Colonic mucosa (tissue), 4 donors: ENCODE measurements at regions not wholly inside any gene's neighbourhood (a gene's known extent, or its start where the extent isn't known, plus 50 kb on each side); places are given as distances from the start of the nearest gene placed in this dataset.

Experiments
- DNase-seq: peaks from one replicate; pipeline ENCODE4 v3.0.0-alpha.2; 2020
- H3K27ac ChIP-seq: fragments of 200-600 bp; one replicate; pipeline ENCODE4 v1.8.0; 2021
- H3K27me3 ChIP-seq: fragments of 200-600 bp; one replicate; pipeline ENCODE4 v1.8.0; 2021
- H3K36me3 ChIP-seq: fragments of 200-600 bp; one replicate; pipeline ENCODE4 v1.8.0; 2021
- H3K4me1 ChIP-seq: fragments of 200-600 bp; one replicate; pipeline ENCODE4 v1.8.0; 2021; ENCODE audit warnings: mild to moderate bottlenecking
- H3K4me3 ChIP-seq: fragments of 200-600 bp; one replicate; pipeline ENCODE4 v1.8.0; 2021
- H3K9ac ChIP-seq, 2 donors: one replicate each; pipeline ENCODE4 v1.7.0; 2013; ENCODE audit warnings: control low read depth in 2 of 2, low read depth in 2 of 2, low read length in 2 of 2
- H3K9me3 ChIP-seq: fragments of 200-600 bp; one replicate; pipeline ENCODE4 v1.8.0; 2021
- CTCF ChIP-seq: fragments of 200-600 bp; IDR thresholded peaks from one replicate; pipeline ENCODE4 v1.8.0; 2022; ENCODE audit warnings: antibody characterized with exemption, mild to moderate bottlenecking
- intact Hi-C: fragments of 100-400 bp; cut with DNase I; formaldehyde crosslinking; loops from one replicate; pipeline ENCODE4 v1.14.1; 2022
- donor health status: healthy.
- donor health status: DM: no; HTN: no; CAD: no.
- donor health status: DM: no; HTN: no; CAD: no.

GRCh38 chr4:42747971-42748370, 91.1 kb upstream of the ATP8A1 start:
- intact Hi-C loops = no loop called here
- Histone ChIP-seq H3K9ac (no peak overlapping the region), H3K36me3 (no peaks in the 10 kb centered on the region), H3K4me1 (no peaks in the 10 kb centered on the region), H3K4me3 (no peak overlapping the region), H3K27me3 (no peaks in the 10 kb centered on the region), H3K27ac (no peak overlapping the region), H3K9me3 (no peaks in the 10 kb centered on the region)
- no peak for TF ChIP-seq CTCF
- no peak for DNase-seq

DNA sequence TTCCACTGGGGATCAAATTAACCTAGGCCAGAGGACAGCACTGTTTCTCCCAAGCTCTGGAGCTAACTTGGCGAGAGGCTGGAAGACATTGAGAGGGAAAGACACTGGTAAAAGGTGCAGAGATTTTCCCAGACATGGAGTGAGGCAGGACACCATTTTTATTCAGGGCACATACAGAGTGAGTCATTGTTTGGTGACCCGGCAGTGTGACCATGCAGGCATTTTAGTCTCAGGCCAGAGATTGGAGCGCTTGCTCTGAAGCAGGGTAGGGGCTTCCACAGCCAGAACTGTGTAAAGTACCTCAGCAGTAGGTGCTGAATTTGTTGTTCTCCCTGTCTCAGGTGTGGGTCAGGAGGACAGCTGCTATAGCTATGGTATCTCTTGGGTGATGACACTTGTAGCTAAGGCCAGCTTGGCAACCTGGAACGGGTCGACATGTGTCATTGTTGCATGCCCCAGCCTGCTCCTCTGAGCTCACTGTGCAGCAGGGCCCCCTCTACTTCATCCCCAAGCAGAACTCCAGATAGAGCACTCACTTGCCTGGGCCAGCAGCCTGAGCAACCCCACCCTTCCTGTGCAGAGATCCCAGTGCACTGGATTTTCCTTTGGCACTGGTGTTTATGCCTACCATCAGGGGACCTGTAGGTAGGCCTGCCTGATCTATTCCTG, 79.8 kb upstream of the ATP8A1 start:
- no peak for TF ChIP-seq CTCF
- Histone ChIP-seq H3K4me1 (no peaks in the 10 kb centered on the region), H3K36me3 (no peaks in the 10 kb centered on the region), H3K9ac (no peak overlapping the region), H3K27me3 (no peaks in the 10 kb centered on the region), H3K4me3 (no peak overlapping the region), H3K27ac (no peak overlapping the region), H3K9me3 (no peaks in the 10 kb centered on the region)
- DNase-seq = no peak
- intact Hi-C loops = no loop called here

DNA sequence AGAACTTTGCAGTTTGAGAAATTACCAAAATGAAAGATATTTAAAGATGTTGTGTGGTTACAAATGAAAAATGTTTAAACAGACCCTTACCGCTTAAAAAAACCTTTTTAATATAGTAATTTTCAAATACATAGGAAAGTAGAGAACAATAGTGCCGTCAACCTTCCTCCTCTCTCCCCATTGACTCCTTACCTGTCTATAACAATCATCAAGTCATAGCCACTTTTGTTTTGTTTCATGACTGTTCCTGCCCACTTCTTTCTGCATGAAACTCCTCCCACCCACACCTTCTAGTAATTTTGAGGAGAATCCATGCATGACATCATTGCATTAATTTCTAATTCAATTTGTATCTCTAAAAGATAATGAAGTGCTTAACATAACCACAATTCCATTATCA, 76.5 kb upstream of the ATP8A1 start:
- TF ChIP-seq CTCF = no peak
- Histone ChIP-seq H3K4me1 (no peaks in the 10 kb centered on the region), H3K27ac (no peak overlapping the region), H3K36me3 (no peaks in the 10 kb centered on the region), H3K27me3 (no peaks in the 10 kb centered on the region), H3K9me3 (no peaks in the 10 kb centered on the region), H3K4me3 (no peak overlapping the region), H3K9ac (no peak overlapping the region)
- intact Hi-C loops = no loop called here
- no peak for DNase-seq

GRCh38 chr4:42732776-42733175, 75.9 kb upstream of the ATP8A1 start:
- TF ChIP-seq CTCF = no peak
- no peak for DNase-seq
- intact Hi-C loops = no loop called here
- Histone ChIP-seq H3K36me3 (no peaks in the 10 kb centered on the region), H3K27me3 (no peaks in the 10 kb centered on the region), H3K27ac (no peak overlapping the region), H3K4me1 (no peaks in the 10 kb centered on the region), H3K9me3 (no peaks in the 10 kb centered on the region), H3K9ac (no peak overlapping the region), H3K4me3 (no peak overlapping the region)

DNA sequence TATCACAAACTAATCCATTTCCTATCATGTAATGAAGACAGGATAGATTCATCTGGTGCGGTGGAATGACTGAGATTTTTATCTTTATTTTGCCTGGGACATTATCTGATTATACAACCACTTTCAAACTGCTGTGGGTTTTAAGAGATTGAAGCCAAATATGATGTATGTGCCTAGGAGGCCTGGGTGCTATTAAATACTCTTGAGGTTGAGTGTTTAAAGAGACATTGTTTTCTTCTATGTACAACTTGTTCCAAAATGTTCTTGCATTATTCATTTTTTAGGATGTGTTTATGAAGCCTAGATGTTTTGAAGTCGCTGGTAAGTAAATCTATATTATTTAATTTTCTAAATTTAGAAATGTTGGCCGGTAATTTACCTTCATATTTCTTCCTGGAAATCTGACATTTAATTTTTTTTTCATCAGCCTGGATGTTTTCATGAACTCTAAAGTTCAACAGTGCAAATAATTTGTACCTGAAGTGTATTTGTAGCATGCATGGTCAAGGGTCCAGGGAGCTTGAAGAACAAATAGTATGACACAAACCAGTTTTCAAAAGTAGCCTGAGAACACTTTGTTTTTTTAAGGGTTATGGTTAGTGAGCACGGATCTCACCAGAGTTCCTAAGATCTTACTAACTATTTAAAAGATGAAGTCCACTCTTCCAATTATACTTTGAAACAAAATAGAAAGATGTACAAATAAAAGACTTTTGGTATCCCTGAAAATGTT, 72.8 kb upstream of the ATP8A1 start:
- DNase-seq = no peak
- H3K9ac ChIP-seq = no peak overlapping the region
- no peak overlapping the region for H3K27ac ChIP-seq
- no peak for TF ChIP-seq CTCF
- intact Hi-C loops = no loop called here
- no peaks in the 10 kb centered on the region for H3K27me3 ChIP-seq
- no peak overlapping the region for H3K4me3 ChIP-seq
- H3K9me3 ChIP-seq = no peaks in the 10 kb centered on the region
- H3K36me3 ChIP-seq = no peaks in the 10 kb centered on the region
- no peaks in the 10 kb centered on the region for H3K4me1 ChIP-seq
